ENCODE measurements at regions not wholly inside any gene's neighbourhood (a gene's known extent, or its start where the extent isn't known, plus 50 kb on each side); places are given as distances from the start of the nearest gene placed in this dataset.

DNA sequence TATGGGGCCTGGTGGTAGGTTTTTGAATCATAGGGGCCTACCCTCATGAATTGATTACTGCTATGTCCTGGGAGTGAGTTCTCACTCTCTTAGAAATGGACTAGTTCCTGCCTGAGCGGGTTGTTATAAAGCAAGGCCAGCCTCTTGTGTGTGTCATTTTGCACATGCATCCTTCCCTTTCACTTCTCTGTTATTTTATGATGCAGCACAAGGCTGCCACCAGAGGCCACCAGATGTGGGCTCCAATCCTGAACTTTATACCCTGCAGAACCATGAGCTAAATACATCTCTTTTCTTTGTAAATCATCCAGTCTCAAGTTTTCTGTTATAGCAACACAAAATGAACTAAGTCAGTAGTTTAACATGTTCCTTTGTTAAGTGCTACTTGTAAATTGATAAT lies 251.4 kb downstream of the BLID start:
- TF ChIP-seq, protein P1, sequence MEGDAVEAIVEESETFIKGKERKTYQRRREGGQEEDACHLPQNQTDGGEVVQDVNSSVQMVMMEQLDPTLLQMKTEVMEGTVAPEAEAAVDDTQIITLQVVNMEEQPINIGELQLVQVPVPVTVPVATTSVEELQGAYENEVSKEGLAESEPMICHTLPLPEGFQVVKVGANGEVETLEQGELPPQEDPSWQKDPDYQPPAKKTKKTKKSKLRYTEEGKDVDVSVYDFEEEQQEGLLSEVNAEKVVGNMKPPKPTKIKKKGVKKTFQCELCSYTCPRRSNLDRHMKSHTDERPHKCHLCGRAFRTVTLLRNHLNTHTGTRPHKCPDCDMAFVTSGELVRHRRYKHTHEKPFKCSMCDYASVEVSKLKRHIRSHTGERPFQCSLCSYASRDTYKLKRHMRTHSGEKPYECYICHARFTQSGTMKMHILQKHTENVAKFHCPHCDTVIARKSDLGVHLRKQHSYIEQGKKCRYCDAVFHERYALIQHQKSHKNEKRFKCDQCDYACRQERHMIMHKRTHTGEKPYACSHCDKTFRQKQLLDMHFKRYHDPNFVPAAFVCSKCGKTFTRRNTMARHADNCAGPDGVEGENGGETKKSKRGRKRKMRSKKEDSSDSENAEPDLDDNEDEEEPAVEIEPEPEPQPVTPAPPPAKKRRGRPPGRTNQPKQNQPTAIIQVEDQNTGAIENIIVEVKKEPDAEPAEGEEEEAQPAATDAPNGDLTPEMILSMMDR (IDR thresholded peaks at IDR 0.05) = no peak
- TF ChIP-seq POLR2A (IDR thresholded peaks at IDR 0.05) = no peak

Data from Peyer's patch (tissue), 4 donors.